Activated T-cell treated with anti-CD3 and anti-CD28 coated beads for 48 hours (primary cell): ENCODE measurements at regions not wholly inside any gene's neighbourhood (a gene's known extent, or its start where the extent isn't known, plus 50 kb on each side); places are given as distances from the start of the nearest gene placed in this dataset.

ENCODE experiments used
- DNase-seq: peaks from one replicate; pipeline ENCODE4 v3.0.0-alpha.2; 2020; ENCODE audit warnings: low read depth

DNA sequence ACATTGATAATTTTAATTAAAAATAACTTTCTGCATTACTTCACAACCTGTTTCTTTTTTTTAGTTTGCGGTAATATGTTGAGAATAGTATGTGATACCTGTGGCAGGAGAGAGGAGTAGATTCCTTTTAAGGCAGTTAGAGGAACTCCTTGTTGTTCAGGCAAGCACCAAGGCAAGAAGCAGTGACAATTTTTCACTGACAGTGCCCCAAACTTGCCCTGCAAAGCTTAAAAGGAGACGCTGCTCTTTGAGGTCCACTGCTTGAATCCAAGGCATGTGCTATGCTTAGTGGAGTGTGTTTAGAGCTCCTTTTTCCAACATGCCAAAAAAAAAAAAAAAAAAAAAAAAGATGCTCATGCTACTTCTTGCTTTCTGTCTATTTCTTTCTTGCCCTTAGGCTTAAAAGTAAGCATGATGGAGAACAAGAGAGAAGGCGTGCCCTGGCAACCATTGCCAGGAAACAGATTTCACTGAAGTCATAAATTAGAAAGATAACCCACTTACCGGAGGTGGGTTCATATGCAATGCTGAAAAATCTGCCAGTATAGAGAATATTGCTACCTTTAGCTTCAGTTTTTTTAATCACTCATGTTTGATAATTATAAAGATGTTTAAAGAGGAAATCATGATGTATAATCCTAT, 58.3 kb upstream of the DYRK2 start:
- DNase-seq: no peak

DNA sequence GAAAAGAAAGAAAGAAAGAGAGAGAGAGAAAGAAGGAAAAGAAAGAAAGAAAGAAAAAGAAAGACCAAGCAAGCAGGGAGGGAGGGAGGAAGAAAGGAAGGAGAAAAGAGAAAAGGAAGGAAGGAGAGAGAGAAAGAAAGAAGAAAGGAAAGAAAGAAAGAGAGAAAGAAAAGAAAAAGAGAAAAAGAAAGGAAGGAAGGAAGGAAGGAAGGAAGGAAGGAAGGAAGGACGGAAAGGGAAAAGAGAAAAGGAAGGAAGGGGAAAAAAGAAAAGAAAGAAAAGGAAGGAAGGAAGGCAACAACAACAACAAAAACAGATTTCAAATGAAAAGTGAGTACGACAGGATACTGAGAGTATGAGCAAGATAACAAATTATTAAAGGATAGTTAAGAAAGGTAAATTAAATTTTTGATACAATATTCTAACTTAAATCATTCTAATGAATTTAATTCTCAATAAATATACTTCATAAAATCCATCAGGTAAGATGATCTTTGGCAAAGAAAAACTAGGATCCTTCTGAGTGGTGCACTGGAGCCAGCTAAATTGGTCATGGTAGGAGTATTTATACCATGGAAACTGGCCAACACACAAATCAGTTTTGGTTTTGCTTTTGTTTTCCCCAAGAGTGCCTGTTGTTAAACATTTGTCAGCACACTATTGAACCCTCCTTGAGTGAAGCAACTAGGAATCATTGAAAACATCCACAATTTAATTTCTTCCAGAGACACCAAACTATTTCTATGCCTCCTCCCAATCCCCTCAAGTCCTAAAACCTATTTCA, 56.1 kb upstream of the DYRK2 start:
- DNase-seq: no peak

DNA sequence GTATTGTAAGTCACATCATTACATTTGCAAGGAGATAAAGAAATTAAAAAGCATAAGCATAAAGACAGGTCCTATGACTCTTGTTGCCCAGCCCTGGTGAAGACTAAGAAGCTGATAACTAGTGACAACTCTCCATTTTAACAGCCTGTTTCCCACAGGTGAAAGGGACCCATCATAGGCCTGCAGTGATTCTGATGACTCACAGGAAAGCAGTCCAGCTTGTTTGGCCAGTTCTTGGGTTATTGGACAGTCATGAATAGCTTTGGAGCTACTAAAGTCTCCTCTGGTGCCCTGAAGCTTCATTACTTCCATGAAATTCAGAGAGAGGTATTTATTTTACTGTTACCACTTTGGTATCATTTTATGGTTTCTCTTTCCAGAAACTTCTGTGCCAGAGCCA, 55.5 kb upstream of the DYRK2 start:
- DNase-seq: no peak

DNA sequence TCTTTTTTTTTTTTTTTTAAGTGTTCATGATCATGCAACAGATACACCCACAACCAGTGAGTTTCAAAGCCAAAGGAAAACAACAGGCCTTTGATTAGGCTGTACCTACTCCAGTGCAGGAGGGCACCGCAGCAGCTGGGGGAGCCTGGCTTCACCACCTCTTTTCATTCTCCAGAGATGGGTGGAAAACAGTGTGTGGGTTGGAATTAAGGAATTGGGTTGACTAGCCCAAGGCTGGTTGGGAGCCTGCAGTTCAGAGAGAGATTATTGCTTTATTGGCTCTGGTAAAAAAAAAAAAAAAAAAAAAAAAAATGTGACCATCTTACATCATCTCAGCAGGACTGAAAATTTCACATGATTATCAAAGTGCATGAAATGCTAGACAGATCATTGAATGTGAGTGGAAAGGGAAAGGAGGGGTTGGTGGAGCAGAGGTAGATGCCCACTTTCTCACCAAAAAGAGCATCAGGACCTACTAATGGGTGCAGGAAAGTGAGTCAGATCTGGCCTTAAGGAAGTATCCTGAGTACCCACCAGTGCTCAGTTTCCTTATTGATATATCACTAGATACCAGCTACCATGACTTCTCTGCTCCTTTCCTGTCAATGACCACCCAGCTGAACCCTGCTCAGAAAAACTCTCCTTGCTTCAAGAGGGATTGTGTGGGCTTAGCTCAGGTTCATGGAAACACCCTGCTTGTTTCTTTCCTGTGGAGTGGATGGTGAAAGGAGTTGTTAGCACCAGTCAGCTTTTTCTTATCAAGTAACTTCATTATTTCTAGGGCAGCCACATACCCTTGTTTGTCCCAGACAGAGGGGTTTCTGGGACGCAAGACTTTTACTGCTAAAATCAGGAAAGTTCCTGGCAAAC, 54.8 kb upstream of the DYRK2 start:
- DNase-seq: no peak

DNA sequence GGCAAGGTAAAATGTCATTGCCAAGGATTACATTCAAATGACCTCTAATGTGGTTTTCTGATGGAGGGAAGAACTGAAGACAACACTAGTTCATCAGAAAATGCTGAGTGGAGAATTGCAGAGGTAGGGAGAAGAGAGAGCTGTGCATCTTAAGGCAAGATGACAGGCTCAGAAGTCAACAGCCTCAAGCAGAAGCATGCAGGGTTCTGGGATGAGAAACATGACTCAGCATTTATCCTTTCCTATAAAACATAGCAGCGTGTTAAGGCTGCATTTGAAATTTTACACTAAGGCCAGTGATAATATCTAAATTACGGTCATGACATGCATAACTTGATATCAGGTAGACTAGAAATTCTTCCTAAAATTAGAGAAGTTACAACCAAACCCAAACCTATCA, 53.7 kb upstream of the DYRK2 start:
- DNase-seq: no peak

DNA sequence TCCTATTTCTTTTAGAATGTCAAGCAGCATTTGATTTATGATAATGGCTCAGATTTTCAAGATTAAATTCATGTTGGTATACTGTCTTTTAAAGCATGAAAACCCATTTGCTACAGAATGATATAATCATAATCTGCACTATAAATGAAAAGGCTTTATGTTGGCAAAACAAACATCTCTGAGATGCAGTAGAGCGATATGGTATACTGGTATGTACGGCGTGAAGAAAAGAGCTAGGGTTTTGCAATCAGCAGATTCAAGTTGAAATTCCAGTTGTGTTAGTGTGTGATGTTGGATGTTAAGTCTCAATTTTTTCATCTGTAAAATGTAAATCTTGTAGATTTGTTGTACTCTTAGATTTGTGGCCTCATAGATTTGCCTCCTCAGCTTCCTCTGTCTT, 53.2 kb upstream of the DYRK2 start:
- no peak for DNase-seq

DNA sequence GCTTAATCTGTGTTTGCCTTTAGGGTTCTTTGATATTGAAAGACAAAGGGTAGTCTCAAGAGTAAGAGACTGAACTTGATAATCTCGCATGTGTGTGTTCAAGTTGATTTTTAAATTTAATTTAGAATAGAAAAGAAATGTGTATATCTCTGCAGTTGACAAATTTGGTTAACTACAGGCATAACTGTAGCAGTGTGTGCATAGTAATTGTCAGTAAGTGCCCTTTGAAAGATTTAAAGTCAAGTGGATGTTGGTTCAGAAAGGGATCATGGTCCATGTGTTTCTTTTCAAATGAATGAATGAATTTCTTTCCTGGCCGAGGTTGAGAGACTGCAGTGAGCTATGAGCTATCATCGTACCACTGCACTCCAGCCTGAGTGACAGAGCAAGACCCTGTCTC, 49.9 kb upstream of the DYRK2 start:
- DNase-seq: no peak
